HG03442 (cell line): ENCODE measurements at regions not wholly inside any gene's neighbourhood (a gene's known extent, or its start where the extent isn't known, plus 50 kb on each side); places are given as distances from the start of the nearest gene placed in this dataset.

Experiments
- ATAC-seq: cut with Tn5 transposase; IDR thresholded peaks from one replicate; pipeline ENCODE4 v1.9.1; 2021; ENCODE audit warnings: mild to moderate bottlenecking, moderate library complexity; ENCODE audit not compliant: unreplicated experiment

DNA sequence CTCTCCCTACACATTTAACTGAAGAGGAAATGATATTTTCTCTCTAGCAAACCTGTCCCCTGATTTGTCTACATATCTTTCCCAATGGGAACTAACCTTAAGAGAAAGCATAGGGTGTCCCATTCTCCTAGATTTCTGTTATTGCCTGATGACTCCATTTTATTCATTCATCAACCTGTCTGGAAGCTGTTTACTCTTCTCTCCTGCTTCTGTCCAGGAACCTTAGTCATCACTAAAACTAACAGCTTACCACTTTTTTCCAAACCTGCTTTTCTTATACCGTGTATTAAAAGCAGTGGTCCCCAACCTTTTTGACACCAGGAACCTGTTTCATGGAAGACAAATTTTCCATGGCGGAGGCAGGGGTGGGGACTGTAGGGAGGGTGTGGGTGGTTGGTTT lies 473.3 kb upstream of the PCDH15 start:
- no peak for ATAC-seq

DNA sequence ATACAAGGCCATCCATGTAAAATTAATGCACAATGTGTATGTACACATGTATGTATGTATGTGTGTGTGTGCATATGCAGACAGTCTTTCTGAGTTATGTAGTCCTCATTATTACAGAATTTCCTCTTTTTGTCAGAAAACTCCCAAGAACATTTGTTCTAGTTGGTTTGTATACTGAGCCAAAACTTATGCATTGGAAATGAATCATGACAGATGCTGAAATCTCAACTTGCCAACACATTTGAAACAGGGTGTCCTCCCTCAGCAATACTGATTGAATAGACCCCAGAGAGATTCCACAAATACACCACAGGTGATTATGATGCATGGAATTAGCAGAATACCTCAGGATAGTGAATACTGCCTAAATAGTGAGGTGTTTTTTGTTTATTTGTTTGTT lies 472.9 kb upstream of the PCDH15 start:
- ATAC-seq = no peak

DNA sequence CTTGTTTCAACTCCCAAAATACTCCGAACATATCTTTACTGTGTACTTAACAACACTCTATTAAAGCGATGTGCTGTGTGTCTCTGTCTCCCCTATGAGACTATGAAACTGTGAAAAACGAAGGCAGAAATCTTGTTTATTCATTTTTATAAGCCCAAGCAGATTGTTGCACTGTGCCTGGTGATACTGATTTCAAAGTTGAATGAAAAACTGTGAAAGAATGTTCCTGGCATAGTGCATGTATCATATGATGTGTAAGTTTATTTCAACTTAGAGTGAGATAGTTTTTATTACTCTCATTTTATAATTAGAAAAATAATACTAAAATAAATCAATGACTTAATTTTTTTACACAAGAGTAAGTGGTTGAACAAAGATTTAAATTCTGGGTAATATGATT lies 471.9 kb upstream of the PCDH15 start:
- no peak for ATAC-seq

DNA sequence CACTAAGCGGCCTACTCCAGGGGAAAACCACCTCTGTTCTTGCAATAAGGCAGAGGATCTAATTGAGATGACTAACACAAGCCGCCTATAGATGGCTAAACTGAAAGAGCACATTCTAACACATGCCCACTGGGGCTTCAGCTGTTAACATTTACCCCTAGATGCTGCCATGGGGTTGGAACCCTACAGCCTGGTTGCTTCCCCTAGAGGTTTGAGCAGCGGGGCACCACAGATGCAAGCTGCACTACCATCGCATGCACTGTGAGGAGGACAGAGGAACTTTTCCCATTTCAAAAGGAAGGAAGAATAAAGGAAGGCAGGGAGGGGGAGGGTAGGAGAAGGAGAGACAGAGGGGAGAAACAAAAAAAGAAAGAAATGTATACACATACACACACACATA lies 465.8 kb upstream of the PCDH15 start:
- ATAC-seq = no peak

DNA sequence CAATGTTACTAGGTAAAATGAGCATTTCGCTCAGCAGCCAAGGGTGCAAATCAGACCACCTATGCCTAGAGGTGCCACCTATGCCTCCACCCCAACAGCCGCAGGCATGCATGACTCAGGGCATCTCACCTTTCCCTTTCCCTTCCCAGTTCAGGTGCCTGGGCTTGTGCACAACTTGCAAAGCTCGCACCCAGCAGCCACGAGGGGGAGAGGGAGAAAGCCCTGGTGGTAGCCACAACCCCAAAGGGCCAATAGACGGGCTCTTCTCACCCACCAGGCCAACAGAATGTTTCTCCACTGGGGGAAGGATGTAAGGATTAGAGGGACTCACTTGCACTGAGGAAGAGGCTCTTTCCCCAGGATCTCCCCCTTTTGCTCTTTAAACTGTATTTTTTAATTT lies 462.3 kb upstream of the PCDH15 start:
- no peak for ATAC-seq

DNA sequence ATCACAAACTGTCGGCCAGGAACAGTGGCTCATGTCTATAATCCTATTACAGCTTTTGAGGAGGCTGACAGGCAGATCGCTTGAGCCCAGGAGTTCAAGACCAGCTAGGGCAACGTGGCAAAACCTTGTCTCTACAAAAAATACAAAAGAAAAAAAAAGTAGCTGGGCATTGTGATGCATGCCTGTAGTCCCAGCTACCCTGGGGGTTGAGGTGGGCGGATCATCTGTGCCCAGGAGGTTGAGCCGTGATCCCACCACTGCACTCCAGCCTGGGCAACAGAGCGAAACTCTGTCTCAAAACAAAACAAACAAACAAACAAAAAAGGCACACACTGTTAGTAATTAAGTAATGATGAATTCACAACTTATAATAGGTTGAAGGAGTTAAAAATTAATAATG lies 441.5 kb upstream of the PCDH15 start:
- ATAC-seq = no peak

DNA sequence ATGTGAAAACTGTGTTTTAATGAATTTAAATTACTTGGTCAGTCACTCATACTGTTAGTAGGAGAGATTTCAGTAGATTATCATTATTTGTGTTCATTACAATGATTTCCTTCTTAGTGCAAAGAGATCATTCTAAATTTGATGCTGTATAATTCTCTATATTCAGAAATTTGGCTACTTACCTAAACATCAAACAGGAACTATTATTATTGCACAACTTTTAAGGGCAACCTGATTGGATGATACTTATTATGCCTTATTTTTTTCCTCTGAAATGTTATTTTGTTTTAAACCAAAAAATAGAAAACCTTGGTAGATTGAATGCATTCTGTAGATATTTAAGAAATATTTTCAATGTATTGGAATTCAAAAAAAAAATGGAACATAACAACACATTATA lies 436.4 kb upstream of the PCDH15 start:
- ATAC-seq = no peak

DNA sequence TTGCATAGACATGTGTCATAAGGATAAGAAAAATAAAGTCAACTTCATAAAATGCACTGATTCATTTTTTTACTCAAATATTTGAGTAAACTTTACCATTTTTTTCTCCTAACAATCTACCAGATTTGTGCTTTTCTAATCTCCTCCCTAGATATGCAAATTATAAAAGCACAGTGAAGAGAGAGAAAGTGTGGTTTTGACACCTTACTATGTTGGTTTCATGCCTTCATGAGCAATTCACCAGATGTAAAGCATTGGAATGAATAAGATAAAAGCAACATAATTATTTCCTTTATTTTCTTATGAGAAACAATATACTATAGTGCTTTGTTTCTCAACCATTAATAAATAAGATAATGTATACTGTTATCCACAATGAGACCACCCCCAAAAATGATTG lies 432.5 kb upstream of the PCDH15 start:
- ATAC-seq = peak; percentile 96

DNA sequence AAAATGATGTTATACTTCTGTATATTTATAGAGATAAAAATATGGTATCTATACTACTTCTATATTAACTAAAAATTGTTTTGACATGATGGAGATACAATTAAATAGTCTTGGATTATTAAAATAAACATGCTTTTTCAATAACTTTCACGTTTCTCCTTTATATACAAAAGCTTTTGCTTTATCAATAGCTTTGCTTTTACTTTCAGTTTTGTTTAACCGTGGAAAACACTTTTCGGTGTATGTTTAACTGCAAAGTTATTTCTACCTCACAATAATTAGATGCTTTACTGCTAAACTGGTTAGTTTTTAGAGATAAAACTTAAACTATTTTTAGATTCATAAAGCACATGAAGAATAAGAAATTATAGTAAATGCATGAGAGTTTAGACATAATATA lies 432.1 kb upstream of the PCDH15 start:
- no peak for ATAC-seq

DNA sequence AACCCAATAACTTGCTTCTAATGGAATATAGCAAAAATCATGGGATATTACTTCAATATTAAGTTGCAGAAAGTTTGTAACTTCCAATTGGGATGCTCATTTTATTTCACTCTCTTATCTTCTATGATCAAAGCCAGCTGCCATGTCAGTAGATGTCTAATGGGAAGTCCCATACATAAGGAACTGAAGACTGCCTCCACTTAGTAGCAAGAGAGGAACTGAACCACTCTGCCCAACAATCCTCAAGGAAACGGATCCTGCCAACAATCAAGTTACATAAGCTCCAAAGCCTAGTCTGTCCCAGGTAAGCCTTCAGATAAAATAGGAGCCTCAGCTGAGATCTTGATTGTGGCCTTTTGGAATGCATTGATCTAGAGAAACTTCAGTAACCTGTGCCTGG lies 431.5 kb upstream of the PCDH15 start:
- ATAC-seq = no peak

DNA sequence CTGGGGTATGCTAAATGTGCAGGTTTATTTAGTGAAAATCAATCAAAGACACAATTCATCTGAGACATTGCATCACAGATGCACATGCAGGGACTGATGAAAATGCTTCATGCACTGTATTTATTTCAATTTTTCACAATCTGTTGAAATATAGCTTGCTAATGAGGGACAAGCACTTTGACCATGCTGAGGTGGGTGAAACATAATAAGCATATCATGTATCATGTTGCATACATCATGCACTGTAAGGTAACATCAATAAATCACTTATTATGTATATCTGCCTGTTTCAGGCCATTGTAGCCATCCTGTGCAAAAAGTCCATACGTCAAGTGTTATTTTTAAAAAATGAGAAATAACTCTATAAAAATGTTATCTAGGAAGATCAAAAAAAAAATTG lies 426.9 kb upstream of the PCDH15 start:
- ATAC-seq = no peak

DNA sequence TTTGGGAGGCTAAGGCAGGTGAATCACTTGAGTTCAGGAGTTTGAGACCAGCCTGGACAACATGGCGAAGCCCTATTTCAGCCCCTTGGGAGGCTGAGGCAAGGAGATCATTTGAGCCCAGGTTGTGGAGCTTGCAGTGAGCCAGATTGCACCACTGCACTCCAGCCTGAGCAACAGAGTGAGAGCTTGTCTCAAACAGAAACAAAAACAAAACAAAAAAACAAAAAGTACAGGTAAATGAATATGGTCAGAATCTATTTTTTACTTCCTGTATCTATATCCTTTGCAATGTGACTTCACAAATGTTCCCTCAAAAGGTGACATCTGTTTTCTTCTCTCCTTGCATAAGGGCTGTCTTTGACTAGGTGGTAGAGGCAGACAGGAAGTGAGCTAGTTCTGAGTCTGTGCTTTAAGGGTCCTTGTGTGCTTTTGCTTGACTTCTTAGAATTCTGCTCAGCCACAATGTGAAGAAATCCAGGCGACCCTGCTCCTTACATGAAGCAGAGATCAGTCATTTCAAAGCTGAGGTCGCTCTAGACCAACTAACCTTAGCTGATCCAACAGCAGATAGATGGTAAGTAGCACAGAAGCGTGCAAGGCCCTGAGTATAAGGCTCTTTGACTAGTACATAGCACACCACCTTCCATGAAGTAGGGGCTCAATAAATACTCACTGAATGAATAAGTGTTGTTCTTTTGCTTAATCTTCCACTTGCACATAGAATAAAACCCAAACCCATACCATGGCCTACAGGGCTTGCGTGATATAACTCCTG lies 423.2 kb upstream of the PCDH15 start:
- no peak for ATAC-seq

DNA sequence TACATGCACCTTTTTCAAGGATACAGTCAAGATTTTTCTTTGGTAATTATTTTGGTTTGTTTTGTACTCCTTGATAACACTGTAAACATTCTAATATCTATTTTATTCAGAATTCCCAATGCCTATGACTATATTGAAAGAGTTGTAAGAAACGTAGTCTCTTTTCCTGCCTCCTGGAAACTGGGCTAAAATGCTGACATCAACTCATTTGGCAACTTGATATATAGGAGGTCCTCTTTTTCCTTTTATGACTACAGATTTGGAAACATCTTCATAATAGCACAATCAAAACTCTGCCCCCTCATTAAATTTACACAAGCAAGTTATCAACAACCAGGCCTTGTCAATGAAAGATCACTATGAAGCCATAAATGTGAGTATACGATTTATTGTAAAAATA lies 422.3 kb upstream of the PCDH15 start:
- ATAC-seq = no peak

DNA sequence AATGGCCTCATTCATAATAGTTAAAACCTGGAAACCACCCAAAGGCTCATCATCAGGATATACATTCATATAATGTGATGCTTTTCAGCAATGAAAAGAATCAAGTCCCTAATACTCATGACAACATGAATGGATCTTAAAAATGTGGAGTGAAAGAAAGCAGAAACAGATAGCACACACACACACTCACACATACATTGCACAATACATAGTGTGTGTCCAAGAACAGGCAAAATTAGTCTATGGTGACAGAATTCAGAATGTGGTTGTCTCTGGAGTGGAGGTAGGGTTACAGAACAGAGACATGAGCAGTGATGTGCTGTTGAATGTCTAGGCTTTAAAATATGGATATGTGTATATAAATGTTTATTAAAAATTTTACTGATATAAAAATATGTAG lies 419.9 kb upstream of the PCDH15 start:
- no peak for ATAC-seq

DNA sequence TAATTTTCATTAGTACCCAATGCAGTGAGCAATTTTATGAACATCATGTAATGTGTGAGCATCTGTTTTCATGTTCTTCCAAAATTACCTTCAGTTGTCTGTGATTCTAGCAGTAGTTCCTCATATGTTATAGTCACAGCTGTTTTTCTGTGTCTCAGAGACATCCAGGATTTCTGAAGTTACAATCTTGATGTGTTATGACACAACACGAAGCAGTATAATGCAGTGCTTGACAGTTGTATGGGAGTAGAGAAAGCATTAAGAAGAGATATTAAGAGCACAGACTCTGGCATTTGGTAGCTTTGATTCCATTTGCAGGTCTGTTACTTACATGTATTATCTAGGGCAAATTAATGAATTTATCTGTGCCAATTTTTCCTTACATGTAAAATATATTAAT lies 414.7 kb upstream of the PCDH15 start:
- no peak for ATAC-seq

DNA sequence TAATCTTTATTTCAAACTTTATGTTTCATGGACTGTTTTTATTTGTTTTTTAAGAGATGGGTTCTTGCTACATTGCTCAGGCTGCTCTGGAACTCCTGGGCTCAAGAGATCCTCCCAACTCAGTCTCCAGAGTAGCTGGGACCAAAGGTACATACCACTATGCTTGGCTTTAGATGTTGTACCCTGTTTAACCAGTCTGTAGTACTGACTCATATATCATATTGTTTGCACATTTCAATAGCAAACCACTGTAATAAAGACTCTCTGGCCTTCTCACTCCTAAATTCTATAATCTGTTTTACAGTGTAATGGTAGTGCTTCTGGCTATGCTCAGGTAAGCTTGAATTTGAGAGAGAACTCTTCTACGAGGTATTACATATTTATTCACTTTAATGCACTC lies 413.6 kb upstream of the PCDH15 start:
- no peak for ATAC-seq

DNA sequence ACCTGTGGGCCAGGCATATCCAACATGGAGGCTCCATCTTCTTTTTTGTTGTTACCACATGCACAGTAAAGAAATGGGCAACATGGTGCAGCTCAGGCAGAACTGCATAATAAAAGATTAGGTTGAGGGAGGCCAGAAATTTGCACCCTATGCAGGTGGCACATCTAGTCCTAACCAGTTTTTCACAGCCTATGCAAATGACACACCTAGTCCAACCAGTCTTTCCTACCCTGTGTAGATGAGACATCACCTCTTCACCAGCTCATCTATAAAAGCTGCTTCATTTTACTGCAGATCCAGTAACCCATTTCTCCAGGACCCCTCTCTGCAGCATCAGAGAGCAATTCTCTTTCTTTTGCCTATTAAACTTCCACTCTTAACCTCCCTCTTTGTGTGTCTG lies 411.0 kb upstream of the PCDH15 start:
- no peak for ATAC-seq

DNA sequence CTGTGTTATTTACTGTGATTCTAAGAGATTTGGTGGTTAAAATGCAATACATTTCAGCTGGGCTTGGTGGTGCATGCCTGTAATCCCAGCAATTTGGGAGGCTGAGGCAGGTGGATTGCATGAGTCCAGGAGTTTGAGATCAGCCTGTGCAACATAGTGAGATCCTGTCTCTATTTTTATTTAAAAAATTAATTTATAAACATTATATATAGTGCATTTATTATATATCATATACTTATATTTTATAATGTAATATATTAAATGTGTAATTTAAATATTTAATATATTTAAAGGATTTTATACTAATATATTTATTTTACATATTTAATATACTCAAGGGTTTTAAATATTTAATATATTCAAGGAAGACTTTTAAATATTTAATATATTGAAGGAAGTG lies 402.8 kb upstream of the PCDH15 start:
- no peak for ATAC-seq

DNA sequence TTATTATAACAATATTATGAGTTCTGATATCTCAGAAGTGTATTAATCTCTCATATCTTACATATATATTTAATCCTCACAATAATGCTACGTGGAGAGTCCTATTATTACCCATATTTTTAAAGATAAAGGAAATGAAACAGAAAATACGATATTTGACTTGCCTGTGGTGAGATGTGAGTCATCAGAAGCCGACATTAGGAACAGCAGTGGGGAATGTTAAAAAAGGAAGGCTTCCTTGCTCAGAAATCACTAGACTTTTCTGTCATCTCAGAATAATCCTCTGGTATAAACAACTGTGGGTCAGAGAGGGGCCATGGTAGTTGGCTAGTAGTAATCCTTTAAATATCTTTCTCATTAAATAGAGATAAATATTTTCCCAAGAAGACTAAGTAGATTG lies 402.3 kb upstream of the PCDH15 start:
- ATAC-seq = peak; percentile 83

DNA sequence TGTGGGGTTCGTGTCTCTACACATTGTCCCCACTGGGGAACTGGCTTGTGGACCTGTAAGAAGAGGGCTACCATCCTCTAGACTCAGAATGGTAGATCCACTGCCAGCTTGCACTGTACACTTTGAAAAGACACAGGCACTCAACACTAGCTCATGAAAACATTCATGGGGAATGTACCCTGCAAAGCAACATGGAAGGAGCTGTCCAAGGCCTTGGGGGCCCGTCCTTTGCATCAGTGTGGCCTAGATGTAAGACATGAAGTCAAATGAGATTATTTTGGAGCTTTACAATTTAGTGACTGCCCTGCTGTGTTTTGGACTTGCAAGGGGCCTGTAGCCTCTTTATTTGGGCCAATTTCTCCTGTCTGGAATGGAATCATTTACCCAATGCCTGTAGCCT lies 399.0 kb upstream of the PCDH15 start:
- no peak for ATAC-seq

DNA sequence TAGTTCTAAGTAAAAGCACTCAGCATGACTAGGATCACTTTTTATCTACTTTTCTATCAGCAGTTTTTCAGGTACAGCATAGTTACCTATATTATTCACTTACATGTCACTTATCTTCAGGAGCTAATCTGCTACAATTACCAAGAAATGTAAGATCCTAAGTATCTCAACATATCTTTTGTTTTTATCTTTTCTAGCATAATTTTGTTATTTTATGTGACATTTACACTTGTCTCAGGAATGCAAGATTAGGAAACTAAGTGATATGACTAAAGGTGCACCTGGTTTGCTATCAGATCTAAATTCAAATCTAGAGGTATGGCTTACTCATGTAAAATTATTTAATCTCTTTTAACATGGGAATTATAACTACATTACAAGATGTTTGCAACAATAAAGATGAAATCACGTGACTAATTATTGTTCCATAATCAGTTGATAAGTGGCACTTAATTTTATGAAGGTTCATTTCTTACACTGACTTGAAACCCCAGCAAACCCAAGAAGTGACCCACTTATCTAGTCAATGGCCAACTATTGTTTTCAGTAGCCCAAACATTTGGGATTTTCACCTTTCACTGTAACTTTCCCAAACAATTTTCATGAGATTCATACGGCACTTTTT lies 390.3 kb upstream of the PCDH15 start:
- ATAC-seq = no peak

DNA sequence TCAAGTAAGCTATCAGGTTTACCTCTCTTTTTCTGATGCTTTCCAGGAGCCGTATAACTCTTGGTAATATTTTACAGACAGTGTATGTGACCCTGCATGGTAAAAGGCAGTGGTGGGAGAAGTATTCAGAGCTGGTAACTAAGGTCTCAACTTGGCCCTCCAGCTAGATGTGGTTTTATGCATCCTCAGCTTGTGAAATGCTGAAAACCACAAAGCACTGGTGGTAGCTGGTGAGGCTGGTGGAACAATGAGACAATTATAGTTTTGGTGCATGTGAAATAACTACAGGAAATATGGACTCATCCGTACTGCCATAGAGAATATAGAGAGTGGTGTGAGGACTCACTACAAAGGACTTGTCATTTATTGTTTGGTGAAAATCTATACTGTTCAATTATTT lies 383.0 kb upstream of the PCDH15 start:
- peak; percentile 65 for ATAC-seq

DNA sequence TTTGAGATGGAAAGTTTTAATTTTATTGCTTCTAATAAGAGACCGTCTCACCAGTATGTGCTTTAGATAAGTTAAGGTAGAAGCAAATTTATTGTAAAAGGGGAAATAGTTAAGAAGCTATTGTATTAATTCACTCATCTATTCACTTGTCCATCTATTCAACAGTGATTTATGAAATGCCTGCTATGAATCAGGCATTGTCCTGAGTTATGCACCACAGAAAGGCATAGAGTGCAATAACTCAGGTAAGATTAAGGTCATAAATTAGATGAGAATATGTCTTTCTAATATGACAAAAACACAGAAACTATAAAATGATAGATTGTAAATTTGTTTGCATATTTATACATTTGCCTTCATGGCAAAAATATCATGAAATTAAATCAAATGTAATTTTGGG lies 379.3 kb upstream of the PCDH15 start:
- no peak for ATAC-seq
